ENCODE measurements at regions not wholly inside any gene's neighbourhood (a gene's known extent, or its start where the extent isn't known, plus 50 kb on each side); places are given as distances from the start of the nearest gene placed in this dataset.

DNA sequence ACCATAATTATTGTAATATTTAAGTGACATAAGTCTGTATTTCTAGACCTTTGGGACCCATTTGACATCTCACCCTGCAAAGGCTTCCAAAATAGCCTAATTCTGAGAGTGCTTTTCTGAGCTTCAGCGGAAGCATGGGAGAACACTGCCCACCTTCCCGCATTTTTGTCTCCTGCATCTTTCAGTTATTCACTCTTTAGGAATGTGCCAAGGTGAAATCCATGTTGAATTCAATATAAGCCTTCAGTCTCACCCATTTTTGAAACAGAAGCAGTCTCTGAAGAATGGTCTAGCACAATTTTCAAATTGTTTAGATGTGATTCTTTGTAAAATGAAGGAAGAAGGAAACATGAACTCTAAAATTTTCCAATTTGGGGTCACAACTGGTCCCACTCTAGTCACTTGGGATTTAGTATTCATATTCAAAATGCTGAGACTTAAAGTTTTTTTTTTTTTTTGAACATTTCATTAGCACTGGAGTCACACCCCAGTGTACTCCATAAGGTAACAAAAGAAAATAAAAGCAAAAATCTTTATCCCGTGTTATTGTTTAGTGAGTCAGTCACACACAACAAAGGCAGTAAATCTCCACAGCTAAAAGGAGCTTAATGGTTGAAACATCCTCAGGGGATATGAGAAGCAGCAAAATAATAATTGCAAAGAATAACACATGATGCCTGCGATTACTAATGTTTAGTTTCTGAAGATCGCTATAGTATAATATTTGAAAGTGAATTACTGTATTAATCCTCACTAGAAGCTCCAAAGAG, 479.9 kb upstream of the BTBD3 start:
- DNase-seq = no peak

DNA sequence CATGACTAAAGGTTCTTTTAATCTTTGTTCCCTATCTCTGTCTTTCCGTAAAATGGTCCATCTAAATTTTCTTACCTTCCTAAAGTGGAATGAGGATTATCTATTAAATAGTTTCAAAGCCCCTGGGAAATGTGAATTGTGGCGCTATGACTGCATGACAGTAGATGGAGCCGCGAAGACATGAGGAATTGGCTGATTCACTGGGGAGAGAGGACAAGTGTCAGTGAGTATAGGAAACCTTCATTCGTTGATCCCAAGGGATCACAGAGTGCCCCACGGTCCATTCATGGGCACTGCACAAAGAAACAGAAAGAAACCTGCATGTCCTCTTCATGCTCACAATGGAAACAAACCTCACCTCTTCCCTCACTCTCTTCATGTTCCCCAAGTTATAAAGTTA, 479.3 kb upstream of the BTBD3 start:
- DNase-seq = no peak

DNA sequence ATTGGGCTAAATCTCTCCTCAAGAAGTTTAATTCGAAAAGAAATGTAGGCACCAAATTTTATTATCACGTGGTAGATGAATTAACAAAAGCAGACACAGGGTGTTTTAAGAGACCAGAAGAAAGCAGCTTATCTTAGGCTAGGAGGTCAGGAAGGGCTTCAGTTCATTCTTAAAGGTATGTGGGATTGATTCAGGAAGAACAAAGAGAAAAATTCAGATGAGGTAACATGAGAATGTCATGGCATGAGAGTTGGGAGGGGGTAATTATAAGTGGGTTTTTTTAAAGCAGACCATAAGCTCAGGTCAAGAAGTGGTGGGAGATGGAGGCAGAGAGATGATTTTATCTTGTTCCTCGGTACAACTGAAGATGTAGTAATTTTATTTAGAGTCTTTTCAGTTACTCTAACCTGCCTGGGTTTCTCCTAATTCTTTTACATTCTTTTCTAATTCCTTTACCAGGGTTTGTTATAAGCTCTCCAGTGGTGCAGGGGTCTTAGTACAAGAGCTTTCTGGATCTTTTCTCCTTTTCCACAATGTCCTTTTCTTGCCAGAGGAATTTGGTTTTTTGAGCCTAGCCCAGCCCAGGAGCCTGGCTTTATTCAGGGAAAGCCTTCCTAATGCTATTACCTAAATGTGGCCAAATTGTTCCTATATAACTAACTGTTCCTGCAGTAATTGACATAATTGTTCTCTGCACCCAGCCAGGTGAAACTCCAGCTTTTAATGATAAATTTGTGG, 474.1 kb upstream of the BTBD3 start:
- no peak for DNase-seq

DNA sequence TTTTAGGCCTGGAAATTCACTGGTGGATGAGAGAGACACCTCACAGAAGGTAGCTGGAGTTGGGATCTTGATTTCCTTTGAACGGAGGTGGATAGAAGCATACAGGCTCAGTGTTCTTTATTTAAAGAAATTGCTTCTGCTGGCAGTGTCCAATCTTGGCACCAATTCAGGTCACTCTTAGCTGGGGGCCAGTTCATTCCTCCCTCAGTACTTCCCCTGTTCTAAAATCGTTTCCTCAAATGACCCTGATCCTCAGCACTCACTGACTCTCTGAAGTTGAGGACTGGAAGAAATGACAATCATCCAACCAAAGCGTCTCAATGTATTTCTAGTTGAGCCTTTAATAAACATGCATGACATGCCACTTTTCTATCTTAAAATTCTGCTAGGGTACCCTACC, 472.5 kb upstream of the BTBD3 start:
- no peak for DNase-seq

DNA sequence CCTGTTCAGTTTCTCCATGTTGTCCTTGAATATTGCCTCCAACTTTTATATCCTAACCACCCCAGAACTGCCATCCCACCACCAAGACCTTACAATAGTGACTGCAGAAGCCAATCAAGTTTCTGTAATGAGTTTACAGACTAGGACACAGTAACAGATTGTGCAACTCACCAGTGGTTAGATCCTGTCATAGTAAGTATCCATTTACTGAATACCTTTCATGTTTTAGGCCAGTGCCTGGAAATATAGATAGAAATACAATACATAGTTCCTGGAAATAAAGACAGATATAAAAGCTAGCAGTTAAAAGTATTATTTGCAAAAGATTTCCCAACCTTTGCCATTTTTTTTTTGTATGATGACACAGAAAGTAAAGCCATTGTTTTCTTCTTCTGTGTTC, 471.8 kb upstream of the BTBD3 start:
- no peak for DNase-seq

DNA sequence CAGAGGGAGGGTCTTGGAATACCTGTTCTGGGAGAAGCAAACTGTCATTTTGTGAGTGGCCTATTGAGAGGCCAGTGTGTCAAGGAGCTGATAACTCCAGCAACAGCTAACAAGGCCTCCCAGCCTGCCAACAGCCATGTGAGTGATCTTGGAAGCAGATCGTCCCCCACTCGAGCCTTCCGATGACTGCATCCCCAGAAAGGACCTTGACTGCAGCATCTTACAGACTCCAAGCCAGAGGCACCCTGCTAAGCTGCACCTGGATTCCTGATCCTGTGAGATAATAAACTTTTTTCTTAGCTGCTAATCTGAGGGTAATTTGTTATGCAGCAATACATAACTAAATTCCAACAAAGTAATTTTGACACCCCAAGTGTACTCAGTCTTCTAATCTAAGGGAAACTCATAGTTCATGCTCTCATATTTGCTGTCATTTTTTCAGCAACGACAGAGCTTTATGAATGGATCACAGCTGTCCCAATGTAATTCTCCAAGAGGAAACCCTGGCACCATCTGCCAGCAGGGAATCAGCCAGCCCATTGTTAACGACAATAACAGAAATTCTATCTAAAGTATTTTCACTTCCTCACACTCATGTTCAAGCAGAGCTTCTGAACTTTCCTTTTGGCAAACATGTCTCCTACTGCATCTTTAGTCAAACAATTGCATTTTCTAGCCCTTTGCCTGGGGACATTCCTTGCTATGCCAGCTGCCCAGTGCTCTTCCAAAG, 470.2 kb upstream of the BTBD3 start:
- no peak for DNase-seq

DNA sequence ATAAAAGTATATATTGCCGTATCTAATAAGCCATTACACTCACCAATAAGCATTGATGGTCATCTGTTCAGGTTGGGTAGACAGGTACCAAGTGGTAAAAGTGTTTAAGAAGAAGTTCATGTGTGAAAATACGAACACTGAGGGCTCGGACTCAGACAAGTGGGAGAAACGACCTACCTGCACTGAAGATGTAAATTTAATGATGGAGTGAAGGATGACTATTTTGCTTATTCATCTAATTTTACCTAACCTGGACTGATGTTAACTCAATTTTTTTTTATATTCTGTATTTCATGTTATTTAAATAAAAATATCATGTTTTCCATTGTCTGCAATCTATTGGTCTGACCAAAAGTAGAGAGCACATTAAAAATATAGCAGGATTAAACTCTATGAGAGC, 469.1 kb upstream of the BTBD3 start:
- no peak for DNase-seq

DNA sequence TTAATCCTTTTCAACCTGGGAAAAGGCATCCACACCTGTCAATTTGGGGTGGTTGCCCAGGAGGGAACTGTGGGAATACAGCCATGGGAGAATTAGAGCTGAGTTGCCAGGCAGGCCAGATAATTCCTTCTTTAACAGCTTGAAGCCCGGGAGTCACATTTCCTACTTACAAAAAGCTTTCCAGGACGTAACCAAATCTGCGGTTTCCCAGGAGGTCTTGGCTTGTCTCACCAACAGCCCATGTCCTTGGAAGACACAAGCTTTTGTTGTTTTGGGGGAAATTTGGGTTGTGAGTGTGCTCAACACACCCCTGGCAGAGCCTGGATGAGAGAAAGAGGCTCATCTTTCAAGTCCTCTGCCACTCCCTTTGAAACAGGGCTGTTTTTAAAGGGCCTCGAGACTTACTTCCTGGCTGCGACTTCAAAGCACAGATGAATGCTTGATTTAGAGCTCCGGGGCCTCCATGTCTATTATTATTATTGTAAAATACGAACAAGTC, 465.9 kb upstream of the BTBD3 start:
- no peak for DNase-seq

DNA sequence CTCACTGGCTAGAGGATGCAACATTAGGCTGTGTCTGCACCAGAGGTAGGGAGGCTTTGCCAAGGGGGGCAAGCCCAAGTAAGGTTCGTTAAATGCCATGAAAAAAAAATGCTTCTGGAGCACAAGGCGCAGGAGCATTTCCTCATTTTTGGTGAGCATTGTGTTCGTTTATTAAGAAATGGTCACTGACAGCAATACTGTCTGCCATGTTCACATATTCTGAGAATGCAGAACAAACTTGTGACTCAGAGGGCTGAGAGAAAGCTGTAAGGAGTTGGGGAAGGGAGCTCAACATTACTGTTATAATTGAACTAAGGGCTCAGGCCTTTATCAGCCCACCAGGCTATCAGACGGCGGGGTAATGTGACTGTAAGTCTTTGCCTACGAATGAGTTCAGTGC, 465.4 kb upstream of the BTBD3 start:
- peak; percentile 80 for DNase-seq

DNA sequence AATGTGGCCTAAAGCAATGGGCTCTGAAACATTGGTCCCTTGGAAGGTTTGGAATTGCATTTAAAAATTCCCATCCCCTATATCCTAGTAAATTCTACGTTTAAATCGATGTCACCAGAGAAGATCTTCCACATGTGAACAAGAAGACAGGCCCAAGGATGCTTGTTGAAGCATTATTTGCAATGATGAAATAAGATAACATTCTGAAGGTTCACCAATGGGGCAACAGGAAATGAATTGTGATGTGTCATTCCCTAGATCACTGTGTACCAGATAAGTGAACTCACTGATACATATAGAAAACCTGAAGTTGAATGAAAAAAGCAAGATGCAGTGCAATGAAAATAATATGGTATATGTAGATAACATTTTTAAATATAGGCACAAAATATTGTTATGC, 464.3 kb upstream of the BTBD3 start:
- DNase-seq = peak; percentile 44

DNA sequence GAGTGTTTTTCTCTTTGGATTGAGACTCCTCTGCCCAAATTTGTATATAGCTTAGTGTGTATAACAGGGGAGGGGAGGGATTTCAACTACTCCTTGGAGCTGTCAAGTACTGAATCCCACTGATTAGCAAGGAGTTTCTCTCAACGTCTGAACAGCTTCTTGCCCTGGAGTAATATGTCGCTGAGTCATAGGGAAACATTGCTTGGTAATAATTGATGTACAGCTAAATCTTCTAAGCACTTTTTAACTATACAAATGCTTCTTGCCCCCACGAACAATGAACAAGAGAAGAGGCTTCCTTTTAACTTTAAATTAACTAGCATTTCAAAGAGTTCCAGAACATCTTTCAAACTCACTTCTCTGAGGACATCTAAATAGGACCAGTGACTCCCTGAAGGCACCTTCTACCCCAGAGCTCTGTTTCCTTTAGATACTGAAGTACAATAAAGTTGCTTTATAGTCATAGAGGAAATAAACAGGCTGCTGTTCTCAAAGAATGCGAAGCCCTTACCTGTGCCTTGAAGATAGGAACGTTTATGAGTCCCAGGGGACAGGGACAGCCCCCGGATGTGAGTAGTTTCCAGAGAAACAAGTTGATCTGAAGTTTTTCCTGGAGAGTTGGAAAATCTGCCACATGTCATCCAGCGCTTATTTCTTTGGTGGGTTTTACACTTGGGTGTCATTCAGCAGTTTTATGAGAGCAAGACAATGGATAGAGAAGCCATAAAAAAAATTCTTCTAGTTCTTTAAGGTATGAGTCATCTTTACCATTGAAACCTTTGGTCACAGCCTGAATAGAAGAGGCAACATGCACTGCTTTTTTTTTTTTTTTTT, 462.5 kb upstream of the BTBD3 start:
- DNase-seq = peak; percentile 13

DNA sequence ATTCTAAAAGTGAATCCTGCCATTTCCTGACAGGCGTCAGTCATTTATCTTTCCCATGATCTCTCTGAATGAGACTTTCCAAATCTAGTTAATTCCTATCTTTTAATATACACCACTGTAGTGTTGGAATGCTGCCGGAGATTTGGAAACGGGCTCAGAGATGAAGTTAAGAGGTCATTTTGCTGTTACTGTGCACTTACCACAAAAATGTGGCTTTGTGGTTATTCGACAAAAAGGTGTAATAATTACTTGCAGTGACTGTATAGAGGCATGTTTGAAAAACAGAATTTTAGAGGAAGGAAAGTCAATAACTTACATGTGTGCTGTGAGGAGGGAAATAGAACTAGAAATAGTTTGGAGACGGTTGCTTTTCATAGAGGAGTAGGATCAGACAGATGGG, 460.2 kb upstream of the BTBD3 start:
- no peak for DNase-seq

DNA sequence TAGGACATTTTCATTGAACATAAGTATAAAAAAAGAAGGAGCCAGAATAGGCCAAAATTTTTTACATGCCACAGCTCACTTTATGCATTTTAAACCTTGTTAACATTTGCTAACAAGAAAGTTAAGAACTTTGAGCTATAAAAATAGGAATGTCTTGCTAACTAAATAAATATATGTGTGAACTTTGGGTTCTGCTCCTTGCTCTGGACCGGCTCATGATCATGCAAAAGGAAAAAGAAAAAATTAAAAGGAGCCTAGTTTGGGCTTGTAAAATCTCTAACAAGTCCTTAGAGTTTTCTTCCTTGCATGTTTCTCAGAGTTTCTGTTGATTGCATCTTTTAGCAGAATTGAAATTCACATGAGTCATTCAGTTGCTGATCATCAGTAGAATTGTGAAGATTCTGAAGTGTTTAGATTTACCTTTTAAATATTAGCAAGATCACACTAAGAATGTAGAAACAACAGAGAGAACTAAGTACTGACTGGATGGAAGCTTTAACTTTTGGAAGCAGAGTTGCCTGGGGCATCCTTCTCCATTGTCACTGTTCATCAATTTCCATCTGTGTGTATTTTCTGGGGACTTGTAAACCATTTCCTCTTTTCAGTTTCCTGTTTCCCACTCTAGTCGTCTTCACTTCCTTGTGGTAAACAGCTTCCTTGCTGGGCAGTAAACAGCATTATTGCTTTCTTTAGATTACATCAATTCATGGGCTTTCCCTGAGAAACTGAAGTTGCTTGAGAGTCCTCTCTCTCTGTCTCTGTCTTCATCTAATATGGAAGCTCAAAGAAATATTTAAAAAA, 458.4 kb upstream of the BTBD3 start:
- peak; percentile 68 for DNase-seq

DNA sequence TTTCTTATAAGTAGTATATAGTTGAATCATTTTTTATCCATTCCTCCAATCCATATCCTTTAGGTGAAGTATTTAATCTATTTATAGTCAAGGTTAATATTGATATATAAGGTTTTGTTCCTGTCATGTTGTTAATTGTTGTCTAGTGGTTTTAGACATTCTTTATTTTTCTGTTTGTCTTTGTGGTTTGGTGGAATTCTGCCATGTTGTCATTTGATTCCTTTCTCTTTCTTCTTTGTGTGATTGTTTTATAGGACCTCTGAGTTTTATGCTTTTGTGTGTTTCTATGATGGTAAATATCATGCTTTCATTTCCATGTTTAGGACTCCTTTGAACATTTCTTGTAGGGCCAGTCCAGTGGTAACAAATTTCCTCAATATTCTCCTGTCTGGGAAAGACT, 450.3 kb upstream of the BTBD3 start:
- no peak for DNase-seq

DNA sequence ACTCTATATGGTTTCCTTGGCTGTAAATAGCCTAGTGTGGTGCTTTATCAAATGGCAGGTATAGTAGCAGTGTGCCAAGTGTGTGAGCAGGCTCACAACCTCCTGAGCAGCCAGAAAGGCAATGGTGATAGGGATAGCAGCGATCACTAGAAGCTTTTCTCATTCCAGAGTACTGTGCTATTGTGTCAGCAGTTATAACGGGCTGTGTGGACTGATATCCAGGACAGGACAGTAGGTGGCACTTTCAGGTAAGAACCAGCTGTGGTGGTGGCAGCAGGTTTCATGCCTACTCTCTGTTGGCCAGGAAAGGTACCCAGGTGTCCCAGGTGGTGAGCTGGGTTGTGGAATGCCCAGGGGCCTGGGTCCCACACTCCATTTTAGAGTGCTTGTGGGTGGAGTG, 448.8 kb upstream of the BTBD3 start:
- DNase-seq = no peak

DNA sequence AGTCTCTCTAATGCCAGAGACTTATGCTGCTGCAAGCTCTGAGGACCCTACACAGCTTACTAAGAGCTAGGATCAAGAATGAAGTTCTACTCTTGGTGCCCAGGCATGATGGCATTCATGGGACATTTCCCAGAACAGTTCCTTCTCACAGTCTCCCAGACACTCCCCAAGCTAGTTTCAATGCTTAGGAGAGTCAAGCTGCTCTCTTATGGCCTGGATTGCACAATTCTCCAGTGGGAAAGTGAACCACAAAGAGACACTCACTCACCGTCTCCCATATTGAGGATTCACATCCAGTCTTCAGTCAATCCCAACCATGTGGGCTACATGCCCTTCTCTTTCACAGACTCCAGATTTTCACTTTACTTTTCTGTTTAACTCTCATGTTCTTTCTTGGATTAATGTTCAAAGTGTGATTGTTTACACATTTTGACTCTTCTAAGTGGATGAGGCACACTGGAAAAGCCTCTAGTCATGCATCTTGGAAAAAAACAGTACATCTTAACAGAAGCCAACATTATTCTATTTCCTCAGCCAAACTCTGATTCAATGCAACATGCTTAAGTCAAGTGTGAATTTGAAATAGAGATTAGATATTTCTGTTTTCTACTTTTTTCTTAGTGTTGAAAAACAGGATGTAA, 447.8 kb upstream of the BTBD3 start:
- DNase-seq = no peak

DNA sequence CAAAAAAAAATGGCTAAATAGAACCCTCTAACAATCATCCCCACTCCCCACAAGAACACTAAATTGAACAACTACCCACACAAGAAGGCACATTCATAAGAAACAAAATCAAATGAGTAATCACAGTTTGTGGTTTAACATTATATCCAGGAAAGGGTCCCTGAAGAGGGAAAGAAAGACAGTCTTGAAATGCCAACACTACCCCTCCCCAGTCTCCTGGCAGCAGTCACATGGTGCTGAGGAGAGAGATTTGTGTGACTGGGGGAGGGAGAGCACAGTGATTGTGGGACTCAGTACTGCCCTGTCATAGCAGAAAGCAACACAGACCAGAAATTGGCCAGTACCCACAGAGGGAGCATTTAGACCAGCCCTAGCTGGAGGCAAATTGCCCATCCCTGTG, 443.7 kb upstream of the BTBD3 start:
- DNase-seq = no peak

DNA sequence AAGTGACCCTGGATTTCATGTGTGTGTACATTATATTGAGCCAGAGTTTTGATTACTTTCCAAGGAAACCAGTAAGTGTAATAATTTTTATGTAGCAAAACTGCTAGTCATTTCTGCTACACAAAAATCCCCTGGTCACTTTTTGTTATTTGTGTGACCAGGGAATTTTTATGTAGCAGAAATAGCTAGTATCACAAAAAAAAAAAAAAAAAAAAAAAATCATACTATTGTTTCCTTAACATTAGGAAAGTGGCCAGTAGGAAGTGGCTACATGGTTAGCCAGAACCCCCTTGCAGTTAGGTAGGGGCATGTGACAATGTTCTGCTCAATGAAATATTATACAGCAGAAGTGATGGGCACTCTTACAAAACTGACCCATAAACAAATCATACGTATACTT, 434.0 kb upstream of the BTBD3 start:
- no peak for DNase-seq

DNA sequence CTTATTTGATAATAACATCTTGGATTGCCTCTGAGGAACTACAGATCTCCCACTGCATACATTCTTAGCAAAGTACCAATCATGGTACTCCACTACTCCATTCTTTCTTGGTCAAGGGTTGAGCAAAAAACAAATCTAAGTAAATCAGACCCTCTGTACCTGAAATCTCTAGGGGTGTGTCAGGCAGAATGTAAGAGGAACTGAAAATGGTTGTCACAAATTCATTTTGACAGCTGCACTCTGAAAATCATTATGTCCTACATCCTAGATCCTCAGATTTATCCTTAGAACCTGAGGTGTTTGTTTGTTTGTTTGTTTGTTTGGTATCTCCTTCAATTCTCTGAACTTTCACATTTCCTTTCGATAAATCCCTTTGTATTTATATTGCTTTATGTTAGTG, 433.2 kb upstream of the BTBD3 start:
- DNase-seq = no peak

DNA sequence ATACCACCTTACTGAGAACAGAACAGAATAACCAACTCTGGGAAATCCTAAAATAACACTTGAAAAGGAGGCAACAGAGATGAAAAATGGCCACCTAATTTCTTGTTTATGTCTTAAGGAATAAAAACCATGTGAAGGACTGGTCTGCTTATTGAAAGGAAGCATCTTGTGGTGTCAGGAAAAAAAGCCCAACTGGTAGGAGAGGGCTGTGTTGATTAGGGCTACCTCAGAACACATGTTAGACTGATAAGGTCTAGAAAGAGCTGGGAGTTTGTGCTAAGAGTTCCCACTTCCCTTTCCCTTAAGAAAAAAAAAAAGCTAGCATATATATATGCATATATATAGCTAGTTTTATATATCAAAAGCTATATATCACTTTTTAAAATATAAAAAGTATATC, 425.3 kb upstream of the BTBD3 start:
- DNase-seq = no peak

DNA sequence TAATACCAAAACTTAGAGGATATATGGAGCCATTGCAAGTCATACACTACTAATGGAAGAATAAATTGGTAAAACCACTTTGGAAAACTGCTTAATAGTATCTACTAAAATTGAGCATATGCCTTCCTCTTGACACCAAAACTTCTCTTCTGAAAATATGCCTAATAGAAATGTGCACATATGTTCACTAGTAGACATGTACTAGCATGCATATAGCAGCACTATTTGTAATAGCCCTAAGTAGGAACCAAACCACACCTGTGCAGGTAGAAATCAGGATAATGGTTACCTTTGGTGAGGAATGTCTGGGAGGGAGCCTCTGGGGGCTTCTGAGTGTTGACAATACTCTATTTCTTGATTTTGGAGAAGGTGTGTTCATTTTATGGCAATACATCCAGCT, 424.8 kb upstream of the BTBD3 start:
- no peak for DNase-seq

DNA sequence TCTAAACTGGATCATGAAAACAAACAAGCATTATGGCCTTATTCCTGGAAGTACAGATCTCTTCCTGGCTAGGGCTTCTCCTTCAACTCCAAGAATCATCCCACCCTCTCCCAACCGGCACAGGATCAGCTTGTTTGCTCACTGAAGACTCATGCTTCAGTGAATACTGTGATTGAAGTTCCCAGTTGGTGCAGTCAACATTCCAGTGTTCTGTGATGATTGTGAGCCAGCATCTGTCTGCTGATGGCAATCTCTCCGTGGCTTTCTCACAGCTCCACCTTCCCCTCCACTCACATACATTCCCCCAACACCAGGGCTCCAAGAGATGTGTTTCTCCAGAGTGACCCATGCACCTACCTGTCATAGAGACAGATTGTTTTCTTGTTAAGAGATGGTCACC, 421.3 kb upstream of the BTBD3 start:
- no peak for DNase-seq

Data from inflammatory macrophage treated with lipopolysaccharide for 4 hours (primary cell).